GM21447 (cell line): ENCODE measurements at regions not wholly inside any gene's neighbourhood (a gene's known extent, or its start where the extent isn't known, plus 50 kb on each side); places are given as distances from the start of the nearest gene placed in this dataset.

Source experiments
- ATAC-seq: cut with Tn5 transposase; IDR thresholded peaks from one replicate; pipeline ENCODE4 v1.9.1; 2021; ENCODE audit not compliant: unreplicated experiment

DNA sequence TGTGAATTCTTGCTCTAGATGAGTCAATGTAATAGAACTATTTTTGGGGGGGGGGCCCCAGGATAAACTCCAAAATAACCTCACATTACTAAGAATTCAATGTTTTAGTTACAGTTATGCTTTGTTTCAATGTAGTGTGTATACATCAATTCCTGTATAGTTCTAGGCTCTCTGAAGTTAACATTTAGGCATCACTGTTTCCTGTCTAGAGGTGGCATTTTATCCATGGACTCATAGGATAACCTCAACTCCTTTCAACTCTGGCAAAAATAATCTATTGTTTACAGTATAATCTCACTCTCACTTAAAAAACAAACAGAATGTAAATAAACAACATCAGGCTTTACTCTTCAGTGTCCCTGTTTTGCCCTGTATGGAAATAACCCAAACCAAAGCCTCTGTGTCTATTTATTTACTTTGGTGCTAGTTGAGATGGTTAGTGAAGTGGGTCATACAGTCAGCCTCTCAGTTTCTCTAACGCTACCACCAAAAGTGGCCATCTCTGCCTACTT is 79.3 kb upstream of the MMADHC start:
- ATAC-seq: no peak

DNA sequence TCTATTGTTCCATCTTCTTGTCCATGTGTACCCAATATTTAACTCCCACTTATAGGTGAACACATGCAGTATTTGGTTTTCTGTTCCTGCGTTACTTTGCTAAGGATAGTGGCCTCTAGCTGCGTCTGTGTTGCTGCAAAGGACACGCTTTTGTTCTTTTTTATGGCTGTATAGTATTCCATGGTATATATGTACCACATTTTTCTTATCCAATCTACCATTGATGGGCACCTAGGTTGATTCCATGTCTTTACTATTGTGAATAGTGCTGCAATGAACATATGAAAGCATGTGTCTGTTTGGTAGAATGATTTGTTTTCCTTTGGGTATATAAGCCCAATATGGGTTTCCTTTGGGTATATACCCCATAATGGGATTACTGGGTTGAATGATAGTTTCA is 77.3 kb upstream of the MMADHC start:
- ATAC-seq: no peak

DNA sequence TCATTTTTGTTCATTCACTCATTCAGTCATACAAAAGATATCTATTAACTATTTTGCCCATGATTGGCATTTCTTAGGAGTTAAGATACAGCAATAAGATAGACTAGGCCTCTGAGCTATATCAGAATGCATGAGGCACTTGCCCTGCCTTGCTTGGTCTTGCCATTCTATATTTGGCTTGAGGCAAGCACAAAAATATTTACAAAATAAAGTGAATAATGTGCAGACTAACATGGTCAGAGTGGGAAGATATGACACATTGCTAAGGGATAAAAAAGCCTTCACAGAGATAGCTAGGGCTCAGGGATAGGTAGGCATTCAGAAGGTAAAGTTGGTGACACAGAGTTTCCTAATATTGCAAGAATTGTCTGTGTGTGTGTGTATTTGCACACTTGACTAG is 75.0 kb upstream of the MMADHC start:
- no peak for ATAC-seq

DNA sequence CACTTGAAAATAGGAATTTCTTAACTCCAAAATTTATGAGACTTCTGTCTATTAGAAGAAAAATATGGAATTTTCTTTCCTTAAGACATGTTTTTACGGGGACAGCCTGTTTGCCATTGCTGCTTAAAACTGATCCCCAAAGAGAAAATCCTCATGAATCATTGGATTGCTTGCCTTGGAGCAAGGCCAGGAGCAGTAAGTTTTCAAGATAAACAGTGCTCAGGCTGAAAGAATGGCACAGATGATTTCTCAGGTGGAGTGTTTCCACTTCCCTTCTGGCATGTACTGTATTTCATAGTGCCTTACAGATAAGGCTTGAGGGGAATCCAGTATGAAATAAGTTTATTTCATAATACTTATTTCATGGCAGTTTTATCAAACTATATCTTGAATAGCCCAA is 74.3 kb upstream of the MMADHC start:
- no peak for ATAC-seq

DNA sequence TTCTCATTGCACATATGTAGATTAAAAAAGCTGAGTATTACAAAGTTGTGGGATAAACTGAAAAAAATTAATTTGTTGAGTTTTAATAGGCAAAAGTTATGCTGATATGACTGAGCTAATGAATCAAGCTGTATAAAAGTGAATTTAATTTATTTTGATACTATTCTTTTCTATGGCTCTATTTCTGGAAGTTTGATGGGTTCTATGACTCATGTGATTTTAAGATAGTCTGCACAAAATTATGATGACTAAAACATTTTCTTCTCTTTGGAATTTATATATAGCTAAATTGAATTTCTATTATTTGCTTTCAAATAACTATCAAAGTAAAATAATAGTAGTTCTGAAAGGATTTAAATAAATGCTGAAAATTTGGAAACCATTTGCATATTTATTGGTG is 71.0 kb upstream of the MMADHC start:
- no peak for ATAC-seq

DNA sequence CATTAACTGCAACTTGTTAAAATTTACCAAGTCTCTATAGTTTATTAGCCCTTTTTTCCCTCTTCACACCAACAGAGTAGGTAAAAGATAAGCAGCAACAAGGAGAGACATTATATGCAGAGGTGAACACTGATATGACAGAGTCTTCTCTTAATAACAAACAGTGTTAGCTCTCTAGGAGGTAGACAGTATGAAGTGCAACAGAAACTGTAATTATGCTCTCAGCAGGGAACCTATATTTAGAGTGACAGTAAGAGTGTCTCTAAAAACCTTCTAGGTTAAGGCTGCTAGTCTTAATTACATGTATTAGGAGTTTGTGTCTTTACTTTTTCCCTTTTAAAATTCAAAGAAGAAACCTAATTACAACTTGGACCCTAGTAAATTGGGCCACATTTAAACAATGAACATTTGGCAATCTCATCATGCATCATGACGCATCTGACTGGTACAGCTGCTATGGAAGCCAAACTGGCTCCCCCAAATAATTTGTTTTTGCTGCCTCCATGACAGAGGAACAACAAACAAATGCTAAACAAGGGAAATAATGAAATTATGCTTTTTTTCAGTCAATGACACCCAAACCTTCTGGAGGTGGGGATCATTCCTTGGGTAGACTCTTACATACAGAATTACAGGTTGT is 69.9 kb upstream of the MMADHC start:
- ATAC-seq: no peak

DNA sequence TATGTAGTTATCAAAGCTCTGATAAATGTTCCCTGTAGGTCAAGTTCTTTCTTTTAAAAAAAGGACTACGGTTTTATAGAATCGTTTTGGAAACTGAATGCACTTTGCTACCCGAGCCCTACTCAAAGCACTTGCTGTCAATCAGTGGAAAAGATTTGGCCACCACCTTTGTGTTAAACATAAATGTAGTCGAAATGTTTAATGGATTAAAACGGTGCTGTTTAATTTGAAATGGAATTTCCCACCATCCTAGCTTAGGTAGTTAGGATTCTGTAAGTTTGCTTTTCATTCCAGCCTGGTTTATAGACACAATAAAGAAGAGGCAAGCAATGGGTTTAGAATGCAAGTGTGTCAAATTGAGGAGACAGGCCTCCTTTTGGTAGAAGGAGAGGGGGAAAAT is 69.4 kb upstream of the MMADHC start:
- no peak for ATAC-seq

DNA sequence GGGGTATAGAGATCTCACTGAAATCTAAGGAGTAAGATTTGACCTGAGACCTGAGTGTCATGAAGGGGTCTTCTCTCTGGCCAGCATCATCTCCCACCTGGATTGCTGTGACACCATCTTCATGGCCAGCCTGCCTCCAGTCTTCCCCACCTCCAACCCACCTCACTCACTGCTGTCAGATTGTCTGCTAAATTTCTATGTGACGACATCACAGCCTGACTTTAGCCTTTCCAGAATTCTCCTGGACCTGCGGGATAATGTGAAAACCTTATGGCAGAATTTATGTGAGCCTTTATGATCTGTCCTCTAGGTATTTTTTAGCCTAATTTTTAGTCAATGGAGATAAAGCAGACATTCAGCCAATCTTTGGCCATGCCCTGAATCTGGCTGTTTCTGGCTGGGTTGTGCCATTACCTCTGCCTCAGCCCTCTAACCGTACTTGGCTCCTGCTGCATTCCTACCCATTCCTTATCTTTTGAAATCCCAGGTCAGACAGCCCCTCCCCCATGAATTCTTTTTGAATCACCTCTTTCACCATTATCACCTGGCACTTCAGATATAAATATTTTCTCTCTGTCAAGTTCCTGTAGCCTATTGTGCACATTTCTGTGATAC is 66.4 kb upstream of the MMADHC start:
- no peak for ATAC-seq

DNA sequence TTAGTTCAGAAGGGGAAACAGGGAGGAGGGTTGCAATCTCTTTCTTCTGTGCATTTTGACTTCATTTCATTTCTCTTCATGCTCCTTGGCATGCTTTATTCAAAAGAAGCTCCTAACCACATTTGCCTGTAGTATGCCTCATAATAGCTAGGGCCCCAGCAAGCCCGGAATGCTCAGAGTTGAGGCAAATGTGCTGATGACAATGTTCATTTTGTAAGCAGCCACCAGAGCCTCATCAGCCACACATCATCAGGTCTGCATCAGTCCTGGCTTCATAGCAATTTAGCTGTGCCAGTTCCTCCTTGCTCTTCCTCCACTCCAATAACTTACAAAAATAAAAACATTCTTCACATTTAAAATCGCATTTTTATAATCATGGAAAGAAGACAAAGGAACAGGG is 65.4 kb upstream of the MMADHC start:
- no peak for ATAC-seq

DNA sequence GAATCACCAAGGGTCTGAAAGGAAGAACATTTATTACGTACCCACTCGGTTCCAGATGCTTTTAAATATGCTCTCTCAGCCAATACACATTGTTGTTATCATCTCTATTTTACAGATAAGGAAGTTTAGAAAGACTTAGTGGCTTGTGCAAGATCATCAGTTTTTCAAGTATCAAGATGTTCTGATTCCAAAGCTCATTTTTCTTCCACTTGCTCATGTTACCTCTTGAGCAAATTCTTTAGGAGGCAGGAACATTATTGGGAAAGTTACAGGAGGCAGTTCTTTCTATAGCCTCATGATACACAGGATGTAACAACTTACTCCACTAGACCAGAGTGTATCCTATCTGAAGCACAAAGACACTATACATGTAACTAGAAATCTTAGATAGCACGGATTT is 65.0 kb upstream of the MMADHC start:
- no peak for ATAC-seq

DNA sequence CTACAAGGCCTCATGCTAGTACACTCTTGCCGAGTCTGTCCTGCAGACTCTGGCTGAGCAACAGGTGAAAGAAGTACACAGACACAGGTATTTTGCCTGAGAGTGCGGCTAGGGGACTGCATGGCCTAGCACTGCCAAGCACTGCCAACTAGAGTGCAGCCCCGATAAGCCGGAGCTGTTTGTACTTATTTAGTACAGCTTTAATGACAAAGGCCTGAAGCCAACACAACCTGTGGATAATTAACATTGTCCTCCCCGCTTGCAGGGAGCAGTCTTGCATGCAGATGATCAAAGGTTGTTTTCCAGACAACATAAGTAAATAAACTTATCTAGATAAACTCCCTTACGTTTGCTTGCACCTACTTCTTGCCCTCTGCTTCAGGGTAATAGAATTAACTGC is 63.7 kb upstream of the MMADHC start:
- ATAC-seq: no peak

DNA sequence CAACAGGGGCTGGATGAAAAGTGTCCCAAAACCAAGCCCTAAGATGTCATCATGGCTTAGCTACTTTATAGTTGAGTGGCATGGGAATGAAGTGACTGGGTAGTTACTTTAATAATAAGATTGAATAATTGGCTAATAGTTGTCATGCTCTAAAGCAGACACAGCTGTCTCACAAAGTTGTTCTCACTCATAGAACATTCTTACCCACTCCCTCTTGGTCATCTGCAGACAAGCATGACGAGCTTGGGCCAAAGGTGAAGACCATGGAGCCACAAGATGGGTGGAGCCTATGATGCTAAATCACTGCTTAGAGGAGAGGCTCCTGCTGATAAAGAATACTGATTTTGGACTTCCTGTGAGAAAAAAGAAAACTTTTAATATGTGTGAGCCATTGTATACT is 62.4 kb upstream of the MMADHC start:
- ATAC-seq: no peak

DNA sequence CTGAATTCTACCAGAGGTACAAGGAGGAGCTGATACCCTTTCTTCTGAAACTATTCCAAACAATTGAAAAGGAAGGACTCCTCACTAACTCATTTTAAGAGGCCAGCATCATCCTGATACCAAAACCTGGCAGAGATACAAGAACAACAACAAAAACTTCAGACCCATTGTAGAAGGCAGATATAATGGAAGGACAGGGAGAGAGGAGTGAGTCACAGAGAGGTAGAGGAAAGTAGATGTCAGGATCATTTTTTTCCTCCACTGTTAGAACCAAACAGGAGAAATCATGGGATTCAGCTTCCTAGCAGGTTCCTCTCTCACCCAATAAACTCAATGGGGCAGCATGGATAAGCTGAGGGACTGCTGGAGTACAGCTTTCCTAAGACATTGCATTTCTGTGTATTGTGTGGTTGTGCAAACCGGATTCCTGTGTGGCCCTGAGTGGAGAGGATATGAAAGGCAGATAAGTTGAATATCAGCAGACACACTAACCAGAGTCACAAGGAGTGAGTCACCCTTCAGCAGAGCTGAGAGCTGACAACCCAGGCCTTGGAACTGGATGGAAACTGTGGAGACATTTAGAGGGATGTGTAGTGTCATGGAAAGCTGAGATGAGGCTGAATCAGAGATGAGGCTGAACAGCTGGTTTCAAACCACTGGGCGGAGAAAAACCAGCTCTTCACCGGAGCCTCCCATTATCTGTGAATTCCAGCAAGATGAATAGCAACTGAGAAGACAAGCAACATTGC is 60.9 kb upstream of the MMADHC start:
- no peak for ATAC-seq

DNA sequence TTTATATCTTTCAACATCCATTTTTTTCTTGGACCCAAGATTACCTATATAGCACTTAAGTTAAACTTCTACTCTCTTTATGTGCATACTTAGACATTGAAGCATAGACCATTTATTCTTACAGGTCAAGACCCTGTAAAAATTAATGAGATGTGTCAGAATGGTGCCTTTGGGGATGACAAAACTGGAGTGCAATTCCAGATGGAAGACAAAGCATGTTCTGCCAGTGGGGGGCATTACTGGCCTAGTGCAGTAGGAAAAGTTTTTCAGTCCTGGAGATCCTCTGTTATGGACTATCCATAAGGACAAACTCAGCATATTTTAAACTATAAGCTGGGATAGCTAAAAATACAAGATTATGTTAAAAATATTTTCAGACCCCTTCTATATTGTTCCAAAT is 57.8 kb upstream of the MMADHC start:
- no peak for ATAC-seq
